ENCODE measurements at regions not wholly inside any gene's neighbourhood (a gene's known extent, or its start where the extent isn't known, plus 50 kb on each side); places are given as distances from the start of the nearest gene placed in this dataset.

GRCh38 chr10:2703953-2704352 lies 363.4 kb upstream of the PFKP start:
- TF ChIP-seq CTCF (IDR thresholded peaks at IDR 0.05) (no peak), POLR2A (IDR thresholded peaks at IDR 0.05) (no peak), EP300 (IDR thresholded peaks at IDR 0.05) (no peak), POLR2AphosphoS5 (IDR thresholded peaks at IDR 0.05) (no peak)

All from suprapubic skin (tissue), 4 donors.